Lung (tissue), 11 donors: ENCODE measurements at regions not wholly inside any gene's neighbourhood (a gene's known extent, or its start where the extent isn't known, plus 50 kb on each side); places are given as distances from the start of the nearest gene placed in this dataset.

ENCODE experiments used
- ATAC-seq: fragments of 200-7000 bp; cut with Tn5 transposase; one replicate; pipeline ENCODE4 v1.9.1; 2020; ENCODE audit warnings: moderate number of reproducible peaks; ENCODE audit not compliant: insufficient read depth, low FRiP score
- DNase-seq, 3 donors: peaks; one replicate each; pipeline ENCODE4 v3.0.0-alpha.2; 2013 to 2017
- H3K27ac ChIP-seq, 2 donors: one replicate each; pipeline ENCODE4 v1.5.1; 2013; ENCODE audit warnings: mild to moderate bottlenecking in 2 of 2, moderate library complexity in 2 of 2, control low read depth in 1 of 2, inconsistent platforms in 1 of 2, low read depth in 1 of 2, low read length in 1 of 2
- H3K27me3 ChIP-seq, 3 donors: one replicate each; pipeline ENCODE4 v1.5.1; 2013; ENCODE audit warnings: low read length in 2 of 3; ENCODE audit not compliant: control insufficient read depth in 3 of 3, insufficient read depth in 3 of 3
- H3K36me3 ChIP-seq, 4 donors: one replicate each; pipeline ENCODE4 v1.5.1; 2013; ENCODE audit warnings: low read length in 4 of 4, mild to moderate bottlenecking in 1 of 4, moderate library complexity in 1 of 4; ENCODE audit not compliant: control insufficient read depth in 4 of 4, insufficient read depth in 4 of 4
- H3K4me1 ChIP-seq, 5 donors: one replicate each; pipeline ENCODE4 v1.5.1; 2013; ENCODE audit warnings: low read length in 5 of 5, mild to moderate bottlenecking in 2 of 5, moderate library complexity in 1 of 5; ENCODE audit not compliant: control insufficient read depth in 5 of 5, insufficient read depth in 5 of 5
- H3K4me3 ChIP-seq: one replicate; pipeline ENCODE4 v1.5.1; 2013; ENCODE audit warnings: mild to moderate bottlenecking, control low read depth, moderate library complexity
- H3K9ac ChIP-seq, 2 donors: one replicate each; pipeline ENCODE4 v1.5.1; 2013; ENCODE audit warnings: low read length in 2 of 2, control low read depth in 1 of 2; ENCODE audit not compliant: insufficient read depth in 1 of 2
- H3K9me3 ChIP-seq, 4 donors: one replicate each; pipeline ENCODE4 v1.5.1; 2013; ENCODE audit warnings: low read length in 3 of 4, mild to moderate bottlenecking in 1 of 4, moderate library complexity in 1 of 4; ENCODE audit not compliant: control insufficient read depth in 4 of 4, insufficient read depth in 3 of 4
- WGBS, 2 donors: extraction: QIAGEN DNeasy Blood & Tissue Kit; methylation state at CpG; one replicate each; pipeline ENCODE4 v1.1.7; 2013; 5-methylcytosine and 5-hydroxymethylcytosine counted together
- TF ChIP-seq, protein P1 (sequence below): IDR thresholded peaks from 2 replicates; pipeline ENCODE4 v1.5.1; 2012; ENCODE audit warnings: mild to moderate bottlenecking; ENCODE audit errors: control extremely low read depth, extremely low read depth
- donor health status: control.
- donor health status: control.
- donor health status: Bipolar disorder and iron deficiency.
- donor health status: healthy.
- donor health status: DM: yes; HTN: yes; CAD: no.

DNA sequence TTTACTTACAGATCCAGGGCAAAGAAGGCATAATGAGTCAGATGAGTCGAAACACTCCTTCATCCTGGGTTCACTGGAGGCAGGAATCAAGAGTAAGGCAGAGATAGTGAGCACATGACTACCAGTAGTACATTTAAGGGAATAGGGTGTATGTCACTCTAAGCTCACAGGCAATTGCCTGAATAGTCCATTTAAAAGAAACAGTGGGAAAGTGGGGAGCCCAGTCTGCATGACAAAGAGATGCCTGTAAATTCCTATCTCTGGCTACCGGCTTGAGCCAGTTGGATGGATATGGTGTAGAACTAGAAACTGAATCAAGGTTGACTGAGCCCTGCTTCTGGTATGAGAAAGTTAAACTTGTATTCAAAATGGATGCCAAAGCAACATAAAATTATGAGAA, 861.5 kb upstream of the ZWINT start:
- Histone ChIP-seq H3K36me3 (no peaks in the 10 kb centered on the region), H3K4me1 (no peaks in the 10 kb centered on the region), H3K4me3 (no peak overlapping the region), H3K27ac (no peak overlapping the region), H3K27me3 (no peaks in the 10 kb centered on the region), H3K9ac (no peak overlapping the region), H3K9me3 (no peaks in the 10 kb centered on the region)
- no peak for ATAC-seq
- TF ChIP-seq, protein P1, sequence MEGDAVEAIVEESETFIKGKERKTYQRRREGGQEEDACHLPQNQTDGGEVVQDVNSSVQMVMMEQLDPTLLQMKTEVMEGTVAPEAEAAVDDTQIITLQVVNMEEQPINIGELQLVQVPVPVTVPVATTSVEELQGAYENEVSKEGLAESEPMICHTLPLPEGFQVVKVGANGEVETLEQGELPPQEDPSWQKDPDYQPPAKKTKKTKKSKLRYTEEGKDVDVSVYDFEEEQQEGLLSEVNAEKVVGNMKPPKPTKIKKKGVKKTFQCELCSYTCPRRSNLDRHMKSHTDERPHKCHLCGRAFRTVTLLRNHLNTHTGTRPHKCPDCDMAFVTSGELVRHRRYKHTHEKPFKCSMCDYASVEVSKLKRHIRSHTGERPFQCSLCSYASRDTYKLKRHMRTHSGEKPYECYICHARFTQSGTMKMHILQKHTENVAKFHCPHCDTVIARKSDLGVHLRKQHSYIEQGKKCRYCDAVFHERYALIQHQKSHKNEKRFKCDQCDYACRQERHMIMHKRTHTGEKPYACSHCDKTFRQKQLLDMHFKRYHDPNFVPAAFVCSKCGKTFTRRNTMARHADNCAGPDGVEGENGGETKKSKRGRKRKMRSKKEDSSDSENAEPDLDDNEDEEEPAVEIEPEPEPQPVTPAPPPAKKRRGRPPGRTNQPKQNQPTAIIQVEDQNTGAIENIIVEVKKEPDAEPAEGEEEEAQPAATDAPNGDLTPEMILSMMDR, result no peak
- 53% methylated on average over 2 of the region's 2 CpGs for WGBS, 2 donors
- DNase-seq, result no peak

DNA sequence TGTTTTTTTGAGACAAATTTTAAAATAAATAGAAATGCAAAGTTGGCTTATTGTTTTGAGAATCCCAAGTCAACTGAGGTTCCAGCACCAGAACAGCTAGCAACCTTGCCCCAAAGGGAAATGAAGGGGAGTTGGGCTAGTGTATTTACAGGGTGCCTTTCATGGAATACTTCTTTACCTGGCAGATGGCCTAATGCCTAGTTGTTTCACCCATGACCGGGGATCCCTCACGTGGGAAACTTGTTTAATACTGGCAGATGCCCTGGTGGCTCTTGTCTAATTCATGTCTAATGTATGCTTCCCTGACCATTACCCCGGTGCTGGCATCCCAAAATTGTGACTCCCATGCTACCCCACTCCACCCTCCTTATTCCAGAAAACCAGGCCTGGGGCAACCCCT, 861.1 kb upstream of the ZWINT start:
- Histone ChIP-seq H3K9me3 (no peaks in the 10 kb centered on the region), H3K27ac (no peak overlapping the region), H3K4me1 (no peaks in the 10 kb centered on the region), H3K27me3 (no peaks in the 10 kb centered on the region), H3K4me3 (no peak overlapping the region), H3K9ac (no peak overlapping the region), H3K36me3 (no peaks in the 10 kb centered on the region)
- WGBS, 2 donors, result 61 to 66% methylated on average over 3 of the region's 3 CpGs
- ATAC-seq, result no peak
- no peak for DNase-seq
- TF ChIP-seq, protein P1, result no peak

DNA sequence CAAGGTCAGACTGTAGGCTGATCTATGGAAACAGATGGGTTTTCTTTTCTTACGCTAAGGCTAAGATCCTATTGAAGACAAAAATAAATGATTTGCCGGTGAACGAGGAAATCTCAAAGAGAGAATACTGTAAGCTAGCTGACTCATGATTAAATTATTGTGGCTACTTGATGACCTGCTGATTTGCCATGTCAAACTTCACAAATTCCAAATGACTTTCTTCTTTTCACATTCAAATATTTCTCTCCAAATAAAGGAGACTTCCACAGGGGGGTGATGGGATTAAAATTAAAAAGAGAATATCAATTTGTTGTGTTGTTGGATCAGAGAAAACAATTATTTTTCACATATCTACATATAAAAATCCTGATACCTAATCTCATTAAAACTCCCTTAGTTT, 860.6 kb upstream of the ZWINT start:
- Histone ChIP-seq H3K36me3 (no peaks in the 10 kb centered on the region), H3K9me3 (no peaks in the 10 kb centered on the region), H3K4me3 (no peak overlapping the region), H3K4me1 (no peaks in the 10 kb centered on the region), H3K27ac (no peak overlapping the region), H3K9ac (no peak overlapping the region), H3K27me3 (no peaks in the 10 kb centered on the region)
- DNase-seq (no peak), ATAC-seq (no peak)
- 54 to 60% methylated on average over 3 of the region's 3 CpGs for WGBS, 2 donors
- TF ChIP-seq, protein P1, result no peak

DNA sequence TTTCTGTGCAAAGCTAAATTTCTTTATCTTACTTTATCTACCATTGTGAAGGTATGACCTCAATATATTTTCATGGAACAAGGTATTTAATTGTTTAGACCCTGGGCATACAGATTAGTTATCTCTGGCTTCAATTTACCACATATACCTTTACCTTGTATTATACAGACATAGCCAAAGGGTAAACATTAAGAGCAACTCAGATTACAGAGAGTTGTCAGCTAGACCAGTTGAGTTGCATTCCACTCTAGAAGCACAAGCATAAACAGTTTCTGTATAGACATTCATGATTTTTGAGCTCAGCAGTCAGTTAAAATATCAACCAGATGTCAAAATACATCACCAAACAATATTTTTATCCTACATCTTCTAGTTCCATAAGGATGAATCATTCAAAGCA, 857.3 kb upstream of the ZWINT start:
- no peak overlapping the region for H3K27ac ChIP-seq
- no peaks in the 10 kb centered on the region for H3K4me1 ChIP-seq
- no peaks in the 10 kb centered on the region for H3K27me3 ChIP-seq
- TF ChIP-seq, protein P1, result no peak
- no peak overlapping the region for H3K9ac ChIP-seq
- ATAC-seq (no peak), DNase-seq (peak in 1 of 3 donors; percentile 12)
- H3K9me3 ChIP-seq, result no peaks in the 10 kb centered on the region
- H3K36me3 ChIP-seq, result no peaks in the 10 kb centered on the region
- H3K4me3 ChIP-seq, result no peak overlapping the region
